ENCODE measurements at regions not wholly inside any gene's neighbourhood (a gene's known extent, or its start where the extent isn't known, plus 50 kb on each side); places are given as distances from the start of the nearest gene placed in this dataset.

DNA sequence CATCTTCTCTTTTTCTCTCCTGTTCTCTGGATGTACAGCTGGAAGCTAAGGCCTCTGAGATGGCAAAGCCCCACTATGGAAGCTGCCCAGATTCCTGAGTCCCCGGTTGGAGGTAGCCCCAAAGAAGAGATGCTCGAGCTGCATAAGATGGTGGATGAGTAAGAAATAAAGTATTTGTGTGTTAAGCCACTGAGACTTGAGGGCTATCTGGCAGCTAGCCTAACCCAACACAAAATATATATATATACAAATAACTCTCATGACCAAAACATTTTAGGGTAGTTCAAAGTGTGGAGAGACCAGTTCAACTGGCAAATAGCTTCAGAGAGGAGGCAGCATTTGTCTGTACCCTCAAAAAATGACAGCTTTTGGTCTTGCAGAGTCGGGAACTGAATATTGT lies 72.4 kb upstream of the PDE1C start:
- peak overlapping the region; percentile 21 for H3K4me2 ChIP-seq (ENCODE audit: insufficient read depth, low read length)
- TF ChIP-seq, protein P1, sequence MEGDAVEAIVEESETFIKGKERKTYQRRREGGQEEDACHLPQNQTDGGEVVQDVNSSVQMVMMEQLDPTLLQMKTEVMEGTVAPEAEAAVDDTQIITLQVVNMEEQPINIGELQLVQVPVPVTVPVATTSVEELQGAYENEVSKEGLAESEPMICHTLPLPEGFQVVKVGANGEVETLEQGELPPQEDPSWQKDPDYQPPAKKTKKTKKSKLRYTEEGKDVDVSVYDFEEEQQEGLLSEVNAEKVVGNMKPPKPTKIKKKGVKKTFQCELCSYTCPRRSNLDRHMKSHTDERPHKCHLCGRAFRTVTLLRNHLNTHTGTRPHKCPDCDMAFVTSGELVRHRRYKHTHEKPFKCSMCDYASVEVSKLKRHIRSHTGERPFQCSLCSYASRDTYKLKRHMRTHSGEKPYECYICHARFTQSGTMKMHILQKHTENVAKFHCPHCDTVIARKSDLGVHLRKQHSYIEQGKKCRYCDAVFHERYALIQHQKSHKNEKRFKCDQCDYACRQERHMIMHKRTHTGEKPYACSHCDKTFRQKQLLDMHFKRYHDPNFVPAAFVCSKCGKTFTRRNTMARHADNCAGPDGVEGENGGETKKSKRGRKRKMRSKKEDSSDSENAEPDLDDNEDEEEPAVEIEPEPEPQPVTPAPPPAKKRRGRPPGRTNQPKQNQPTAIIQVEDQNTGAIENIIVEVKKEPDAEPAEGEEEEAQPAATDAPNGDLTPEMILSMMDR (IDR thresholded peaks at IDR 0.05; ENCODE audit: extremely low read depth, low read depth, low read length), result no peak
- no peak for DNase-seq (ENCODE audit: insufficient read length, low spot score, missing footprints)
- H3K79me2 ChIP-seq (ENCODE audit: insufficient read depth, low read length), result no peaks in the 10 kb centered on the region
- H3K36me3 ChIP-seq (ENCODE audit: insufficient read depth, low read length), result no peaks in the 10 kb centered on the region
- peak overlapping the region; percentile 60 for H3K27ac ChIP-seq (ENCODE audit: low read depth, low read length)
- no peaks in the 10 kb centered on the region for H4K20me1 ChIP-seq (ENCODE audit: insufficient read depth, low read length)
- H3K4me1 ChIP-seq (ENCODE audit: insufficient read depth, low read length), result peaks cover 18% of the 10 kb centered on the region
- no peak overlapping the region for H3K4me3 ChIP-seq (ENCODE audit: insufficient read depth, low read length)
- H2AFZ ChIP-seq (ENCODE audit: low read length), result no peak overlapping the region
- no peaks in the 10 kb centered on the region for H3K9me3 ChIP-seq (ENCODE audit: low read depth, low read length)
- no peaks in the 10 kb centered on the region for H3K27me3 ChIP-seq (ENCODE audit: insufficient read depth, low read length)

DNA sequence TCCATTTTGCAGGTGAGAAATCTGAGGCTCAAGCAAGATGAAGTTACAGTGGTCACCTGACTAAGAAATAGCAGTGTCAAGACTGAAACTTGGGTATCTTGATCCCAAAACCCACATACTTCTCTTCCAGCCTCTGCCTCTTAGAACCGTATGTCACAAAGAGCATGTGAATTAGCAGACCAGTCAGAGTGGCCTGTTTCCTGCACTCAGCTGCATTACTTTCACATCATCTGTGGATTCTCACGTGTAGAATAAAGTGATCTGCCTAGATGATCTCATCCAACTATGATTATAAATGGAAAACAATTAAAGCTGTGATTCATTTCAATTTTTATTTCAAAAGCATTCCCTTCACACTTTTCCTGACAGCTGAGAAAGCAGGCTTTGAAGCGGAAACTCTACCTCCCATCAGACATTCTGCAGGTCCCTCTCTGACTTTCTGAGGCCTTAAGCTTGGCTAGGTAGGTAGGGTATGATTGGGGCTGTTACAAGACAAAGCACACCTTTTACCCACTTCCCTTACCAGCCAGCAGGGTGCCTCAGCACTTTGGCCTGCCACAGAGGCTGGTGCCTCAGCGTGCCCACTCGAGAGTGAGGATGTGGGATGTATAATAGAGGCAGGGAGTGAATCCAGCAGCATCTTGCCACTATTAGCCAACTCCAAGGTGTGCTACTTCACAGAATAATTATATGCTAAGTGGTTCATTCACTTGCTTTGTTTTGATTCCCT lies 70.2 kb upstream of the PDE1C start:
- Histone ChIP-seq H3K79me2 (ENCODE audit: insufficient read depth, low read length) (no peaks in the 10 kb centered on the region), H4K20me1 (ENCODE audit: insufficient read depth, low read length) (no peaks in the 10 kb centered on the region), H3K4me1 (ENCODE audit: insufficient read depth, low read length) (peaks cover 14% of the 10 kb centered on the region), H3K27ac (ENCODE audit: low read depth, low read length) (no peak overlapping the region), H3K36me3 (ENCODE audit: insufficient read depth, low read length) (no peaks in the 10 kb centered on the region), H3K4me2 (ENCODE audit: insufficient read depth, low read length) (no peak overlapping the region), H3K4me3 (ENCODE audit: insufficient read depth, low read length) (no peak overlapping the region), H3K9me3 (ENCODE audit: low read depth, low read length) (no peaks in the 10 kb centered on the region), H2AFZ (ENCODE audit: low read length) (no peak overlapping the region), H3K27me3 (ENCODE audit: insufficient read depth, low read length) (no peaks in the 10 kb centered on the region)
- TF ChIP-seq, protein P1 (IDR thresholded peaks at IDR 0.05; ENCODE audit: extremely low read depth, low read depth, low read length), result no peak
- no peak for DNase-seq (ENCODE audit: insufficient read length, low spot score, missing footprints)

DNA sequence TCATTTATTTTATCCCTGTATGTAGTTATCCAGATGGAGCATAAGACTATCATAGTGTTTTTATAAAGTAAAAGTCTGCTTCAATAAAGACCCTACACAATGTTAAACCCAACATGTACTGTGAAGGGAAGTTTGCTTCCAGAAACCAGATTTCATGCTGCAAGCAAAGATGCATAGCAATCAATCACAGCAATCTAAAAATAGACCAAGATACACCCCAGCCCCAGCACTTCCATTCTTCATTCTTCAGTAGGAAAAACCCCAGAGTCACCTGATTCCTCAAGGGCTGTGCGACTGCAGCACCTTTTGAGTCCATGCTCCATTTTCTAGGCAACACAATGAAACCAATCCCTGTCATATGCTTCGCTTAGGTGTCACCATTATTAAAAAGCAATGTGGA lies 66.9 kb upstream of the PDE1C start:
- no peak overlapping the region for H2AFZ ChIP-seq (ENCODE audit: low read length)
- TF ChIP-seq, protein P1 (IDR thresholded peaks at IDR 0.05; ENCODE audit: extremely low read depth, low read depth, low read length), result no peak
- DNase-seq (ENCODE audit: insufficient read length, low spot score, missing footprints), result no peak
- no peaks in the 10 kb centered on the region for H3K9me3 ChIP-seq (ENCODE audit: low read depth, low read length)
- H4K20me1 ChIP-seq (ENCODE audit: insufficient read depth, low read length), result no peaks in the 10 kb centered on the region
- no peak overlapping the region for H3K4me2 ChIP-seq (ENCODE audit: insufficient read depth, low read length)
- H3K79me2 ChIP-seq (ENCODE audit: insufficient read depth, low read length), result no peaks in the 10 kb centered on the region
- no peaks in the 10 kb centered on the region for H3K27me3 ChIP-seq (ENCODE audit: insufficient read depth, low read length)
- H3K4me3 ChIP-seq (ENCODE audit: insufficient read depth, low read length), result no peak overlapping the region
- no peak overlapping the region for H3K27ac ChIP-seq (ENCODE audit: low read depth, low read length)
- H3K4me1 ChIP-seq (ENCODE audit: insufficient read depth, low read length), result no peaks in the 10 kb centered on the region
- no peaks in the 10 kb centered on the region for H3K36me3 ChIP-seq (ENCODE audit: insufficient read depth, low read length)

DNA sequence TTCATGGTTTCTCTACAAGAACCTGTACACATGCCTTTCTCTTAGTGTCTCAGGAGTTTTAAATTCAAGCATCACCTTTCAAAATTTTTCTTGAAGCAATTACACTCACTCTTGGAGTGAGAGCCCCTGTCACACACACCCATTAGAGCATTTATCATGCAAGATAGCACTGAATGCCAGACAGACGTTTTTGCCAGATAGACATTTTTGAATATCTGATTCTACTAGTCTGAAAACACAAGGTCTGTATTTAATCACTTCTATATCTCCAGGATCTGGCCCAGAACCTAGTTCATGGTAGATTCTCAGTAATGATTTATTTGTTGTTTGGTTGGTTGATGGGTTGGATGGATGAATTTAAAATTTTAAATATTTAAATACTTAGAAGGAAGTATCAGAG lies 60.9 kb upstream of the PDE1C start:
- Histone ChIP-seq H3K9me3 (ENCODE audit: low read depth, low read length) (no peaks in the 10 kb centered on the region), H3K27ac (ENCODE audit: low read depth, low read length) (no peak overlapping the region), H3K4me1 (ENCODE audit: insufficient read depth, low read length) (no peaks in the 10 kb centered on the region), H3K4me2 (ENCODE audit: insufficient read depth, low read length) (no peak overlapping the region), H3K79me2 (ENCODE audit: insufficient read depth, low read length) (no peaks in the 10 kb centered on the region), H3K36me3 (ENCODE audit: insufficient read depth, low read length) (no peaks in the 10 kb centered on the region), H4K20me1 (ENCODE audit: insufficient read depth, low read length) (no peaks in the 10 kb centered on the region), H2AFZ (ENCODE audit: low read length) (no peak overlapping the region), H3K4me3 (ENCODE audit: insufficient read depth, low read length) (no peak overlapping the region), H3K27me3 (ENCODE audit: insufficient read depth, low read length) (no peaks in the 10 kb centered on the region)
- TF ChIP-seq, protein P1 (IDR thresholded peaks at IDR 0.05; ENCODE audit: extremely low read depth, low read depth, low read length), result no peak
- no peak for DNase-seq (ENCODE audit: insufficient read length, low spot score, missing footprints)

All from osteoblast (primary cell).